ENCODE measurements at regions not wholly inside any gene's neighbourhood (a gene's known extent, or its start where the extent isn't known, plus 50 kb on each side); places are given as distances from the start of the nearest gene placed in this dataset.
"Not testable (repeated sequence)": the region's sequence is repeated elsewhere in the genome, so short reads cannot be mapped to it uniquely, and the experiment has no call there.

GRCh38 chr9:15032860-15033259 is 122.6 kb upstream of the FREM1 start:
- DNase-seq: no peak

GRCh38 chr9:15021146-15021545 is 110.9 kb upstream of the FREM1 start:
- DNase-seq: no peak

- DNase-seq: no peak
Observed at GRCh38 chr9:15018096-15018637, 107.9 kb upstream of the FREM1 start.

GRCh38 chr9:15010581-15010980 is 100.4 kb upstream of the FREM1 start:
- no peak for DNase-seq

- DNase-seq: no peak
Observed at GRCh38 chr9:15007698-15008097, 97.5 kb upstream of the FREM1 start.

- DNase-seq: no peak
Observed at GRCh38 chr9:14994738-14995137, 84.5 kb upstream of the FREM1 start.

GRCh38 chr9:14993901-14994554 is 83.8 kb upstream of the FREM1 start:
- no peak for DNase-seq

- peak; percentile 74 to 82 for DNase-seq
Observed at GRCh38 chr9:14993061-14993800, 83.0 kb upstream of the FREM1 start.

- DNase-seq: no peak
Observed at GRCh38 chr9:14992516-14992915, 82.3 kb upstream of the FREM1 start.

- DNase-seq: no peak
Observed at GRCh38 chr9:14992081-14992480, 81.9 kb upstream of the FREM1 start.

GRCh38 chr9:14990647-14991046 is 80.4 kb upstream of the FREM1 start:
- DNase-seq: not testable (repeated sequence)

- DNase-seq: no peak
Observed at GRCh38 chr9:14989811-14990210, 79.6 kb upstream of the FREM1 start.

GRCh38 chr9:14989336-14989735 is 79.1 kb upstream of the FREM1 start:
- not testable (repeated sequence) for DNase-seq

- no peak for DNase-seq
Observed at GRCh38 chr9:14987858-14988257, 77.6 kb upstream of the FREM1 start.

GRCh38 chr9:14985419-14985818 is 75.2 kb upstream of the FREM1 start:
- no peak for DNase-seq

- DNase-seq: no peak
Observed at GRCh38 chr9:14983599-14983998, 73.4 kb upstream of the FREM1 start.

- no peak for DNase-seq
Observed at GRCh38 chr9:14981291-14981950, 71.2 kb upstream of the FREM1 start.

GRCh38 chr9:14978022-14979000 is 68.1 kb upstream of the FREM1 start:
- no peak for DNase-seq

- DNase-seq: no peak
Observed at GRCh38 chr9:14967450-14968321, 57.5 kb upstream of the FREM1 start.

- no peak for DNase-seq
Observed at GRCh38 chr9:14962193-14962882, 52.1 kb upstream of the FREM1 start.
